Tibial artery (tissue), 4 donors: ENCODE measurements at regions not wholly inside any gene's neighbourhood (a gene's known extent, or its start where the extent isn't known, plus 50 kb on each side); places are given as distances from the start of the nearest gene placed in this dataset.
A peak's percentile ranks its signal among the peaks of the same experiment; 100 is the strongest.
"Not testable (repeated sequence)": the region's sequence is repeated elsewhere in the genome, so short reads cannot be mapped to it uniquely, and the experiment has no call there.

ENCODE experiments used
- DNase-seq, 2 donors: peaks; one replicate each; pipeline ENCODE4 v3.0.0-alpha.2; 2019
- H3K27ac ChIP-seq, 2 donors: fragments of 200-600 bp; sonication (generic) in 1 of 2; 1 replicate in 1 of 2; 2 replicates in 1 of 2; pipeline ENCODE4 v1.5.1; 2018 to 2019; ENCODE audit warnings: mild to moderate bottlenecking in 1 of 2
- H3K27me3 ChIP-seq, 2 donors: fragments of 200-600 bp; sonication (generic) in 1 of 2; one replicate each; pipeline versions ENCODE4 v1.5.1 to v1.6.0; 2016 to 2019
- H3K36me3 ChIP-seq, 3 donors: fragments of 200-600 bp; sonication (generic) in 2 of 3; one replicate each; pipeline ENCODE4 v1.5.1; 2016 to 2019; ENCODE audit warnings: mild to moderate bottlenecking in 2 of 3
- H3K4me1 ChIP-seq, 4 donors: fragments of 200-600 bp; sonication (generic) in 2 of 4; 1 replicate in 3 of 4; 2 replicates in 1 of 4; pipeline ENCODE4 v1.5.1; 2016 to 2019
- H3K4me3 ChIP-seq, 2 donors: fragments of 200-600 bp; sonication (generic) in 1 of 2; 1 replicate in 1 of 2; 2 replicates in 1 of 2; pipeline ENCODE4 v1.5.1; 2018 to 2019; ENCODE audit warnings: mild to moderate bottlenecking in 2 of 2
- H3K9me3 ChIP-seq, 3 donors: fragments of 200-600 bp; sonication (generic) in 1 of 3; one replicate each; pipeline ENCODE4 v1.5.1; 2016 to 2019
- intact Hi-C: fragments of 100-400 bp; cut with DNase I; formaldehyde crosslinking; loops from one replicate; pipeline ENCODE4 v1.15.0; 2023; ENCODE audit warnings: low total_unique reads
- TF ChIP-seq, protein P1 (sequence below), 2 experiments: fragments of 200-600 bp in 1 of 2; fragments of 450-650 bp in 1 of 2; IDR thresholded peaks; one replicate each; pipeline ENCODE4 v1.5.1; 2017 to 2019; ENCODE audit warnings: antibody characterized with exemption in 2 of 2, mild to moderate bottlenecking in 1 of 2, moderate library complexity in 1 of 2

DNA sequence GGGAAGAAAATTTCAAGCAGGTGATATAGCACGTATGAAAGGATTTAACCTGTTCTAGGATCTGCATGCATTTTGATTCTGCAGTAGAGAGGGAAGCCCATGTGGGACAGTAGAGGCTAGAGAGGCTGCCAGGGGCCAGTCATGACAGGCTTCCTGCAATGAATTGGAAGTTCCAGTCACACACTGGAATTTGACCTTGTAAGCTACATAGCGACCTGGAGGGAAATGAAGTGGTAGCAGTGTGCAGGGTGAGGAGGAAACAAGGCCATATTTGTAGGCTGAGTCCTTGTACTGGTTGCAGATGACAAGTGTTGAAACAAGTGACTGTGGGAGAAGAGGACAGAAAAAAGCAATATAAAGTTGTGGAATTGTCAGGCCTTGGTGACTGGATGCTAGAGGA, 58.6 kb upstream of the OLIG3 start:
- H3K4me3 ChIP-seq: no peak overlapping the region
- H3K27me3 ChIP-seq: no peaks in the 10 kb centered on the region
- intact Hi-C loops: no loop called here
- no peak overlapping the region for H3K27ac ChIP-seq
- no peaks in the 10 kb centered on the region for H3K9me3 ChIP-seq
- TF ChIP-seq, protein P1, sequence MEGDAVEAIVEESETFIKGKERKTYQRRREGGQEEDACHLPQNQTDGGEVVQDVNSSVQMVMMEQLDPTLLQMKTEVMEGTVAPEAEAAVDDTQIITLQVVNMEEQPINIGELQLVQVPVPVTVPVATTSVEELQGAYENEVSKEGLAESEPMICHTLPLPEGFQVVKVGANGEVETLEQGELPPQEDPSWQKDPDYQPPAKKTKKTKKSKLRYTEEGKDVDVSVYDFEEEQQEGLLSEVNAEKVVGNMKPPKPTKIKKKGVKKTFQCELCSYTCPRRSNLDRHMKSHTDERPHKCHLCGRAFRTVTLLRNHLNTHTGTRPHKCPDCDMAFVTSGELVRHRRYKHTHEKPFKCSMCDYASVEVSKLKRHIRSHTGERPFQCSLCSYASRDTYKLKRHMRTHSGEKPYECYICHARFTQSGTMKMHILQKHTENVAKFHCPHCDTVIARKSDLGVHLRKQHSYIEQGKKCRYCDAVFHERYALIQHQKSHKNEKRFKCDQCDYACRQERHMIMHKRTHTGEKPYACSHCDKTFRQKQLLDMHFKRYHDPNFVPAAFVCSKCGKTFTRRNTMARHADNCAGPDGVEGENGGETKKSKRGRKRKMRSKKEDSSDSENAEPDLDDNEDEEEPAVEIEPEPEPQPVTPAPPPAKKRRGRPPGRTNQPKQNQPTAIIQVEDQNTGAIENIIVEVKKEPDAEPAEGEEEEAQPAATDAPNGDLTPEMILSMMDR (IDR thresholded peaks at IDR 0.05): no peak
- H3K4me1 ChIP-seq: no peaks in the 10 kb centered on the region
- no peaks in the 10 kb centered on the region for H3K36me3 ChIP-seq
- no peak for DNase-seq

DNA sequence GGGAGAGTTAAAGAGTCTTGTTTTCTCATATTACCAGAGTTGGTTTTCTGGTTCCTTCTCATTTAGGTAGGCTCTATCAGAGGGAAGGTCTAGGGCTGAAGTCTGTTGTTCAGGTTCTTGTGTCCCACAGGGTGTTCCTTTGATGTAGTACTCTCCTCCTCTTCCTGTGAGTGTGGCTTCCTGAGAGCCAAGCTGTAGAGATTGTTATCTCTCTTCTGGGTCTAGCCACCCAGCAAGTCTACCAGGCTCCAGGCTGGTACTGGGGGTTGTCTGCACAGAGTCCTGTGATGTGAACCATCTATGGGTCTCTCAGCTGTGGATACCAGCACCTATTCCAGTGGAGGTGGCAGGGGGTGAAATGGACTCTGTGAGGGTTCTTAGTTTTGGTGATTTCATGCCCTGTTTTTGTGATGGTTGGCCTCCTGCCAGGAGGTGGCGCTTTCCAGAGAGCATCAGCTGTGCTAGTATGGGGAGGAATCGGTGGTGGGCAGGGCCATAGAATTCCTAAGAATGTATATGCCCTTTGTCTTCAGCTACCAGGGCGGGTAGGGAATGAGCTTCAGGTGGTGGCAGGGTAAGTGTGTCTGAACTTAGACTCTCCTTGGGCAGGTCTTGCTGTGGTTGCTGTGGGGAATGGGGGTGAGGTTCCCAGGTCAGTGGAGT, 65.5 kb upstream of the OLIG3 start:
- H3K36me3 ChIP-seq, H3K27ac ChIP-seq, H3K4me1 ChIP-seq, DNase-seq, H3K4me3 ChIP-seq, intact Hi-C loops, H3K9me3 ChIP-seq: not testable (repeated sequence)
- H3K27me3 ChIP-seq: peaks cover 0 to 11% of the 10 kb centered on the region in 2 donors

DNA sequence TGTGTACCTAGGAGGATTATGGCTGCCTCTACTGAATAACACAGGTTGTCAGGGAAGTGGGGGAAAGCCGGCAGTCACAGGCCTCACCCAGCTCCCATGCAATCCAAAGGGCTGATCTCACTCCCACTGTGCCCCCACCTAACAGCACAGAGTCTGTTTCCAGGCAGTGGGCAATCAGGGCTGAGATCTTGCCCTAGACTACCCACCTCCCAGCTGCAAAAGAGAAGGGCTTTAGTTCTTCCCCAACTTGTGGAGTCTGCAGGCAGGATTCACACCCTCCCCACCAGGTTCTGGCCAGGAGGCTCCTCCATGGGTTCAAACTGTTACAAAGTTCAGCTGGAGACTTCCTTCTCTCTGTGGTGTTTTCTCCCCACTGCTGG, 66.0 kb upstream of the OLIG3 start:
- Histone ChIP-seq H3K4me1 (no peaks in the 10 kb centered on the region), H3K27ac (no peak overlapping the region), H3K4me3 (no peak overlapping the region), H3K36me3 (no peaks in the 10 kb centered on the region), H3K9me3 (no peaks in the 10 kb centered on the region), H3K27me3 (peaks cover 0 to 11% of the 10 kb centered on the region in 2 donors)
- intact Hi-C loops: no loop called here
- no peak for DNase-seq
- TF ChIP-seq, protein P1 (IDR thresholded peaks at IDR 0.05): no peak

DNA sequence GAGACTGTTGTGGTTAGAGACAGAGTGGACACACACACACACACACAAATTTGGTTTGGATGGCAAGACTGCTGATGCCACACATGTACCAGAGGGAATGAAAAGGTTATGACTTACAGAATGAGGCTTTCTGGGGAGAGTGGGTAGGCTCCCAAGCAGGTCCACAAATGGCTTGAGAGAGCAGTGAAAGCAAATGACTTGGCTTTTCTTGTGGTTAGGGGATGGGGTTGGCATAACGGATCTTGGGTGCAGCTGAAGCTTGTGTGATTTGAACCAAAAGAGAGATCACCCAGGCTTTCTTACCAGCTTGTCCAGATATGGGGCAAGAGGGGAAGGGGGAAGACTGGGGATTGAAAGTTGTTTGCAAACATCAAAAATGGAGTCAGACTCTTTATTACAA, 73.9 kb upstream of the OLIG3 start:
- Histone ChIP-seq H3K9me3 (no peaks in the 10 kb centered on the region), H3K36me3 (no peaks in the 10 kb centered on the region), H3K4me3 (no peak overlapping the region), H3K27me3 (no peaks in the 10 kb centered on the region), H3K4me1 (no peaks in the 10 kb centered on the region), H3K27ac (no peak overlapping the region)
- TF ChIP-seq, protein P1 (IDR thresholded peaks at IDR 0.05): no peak
- no peak for DNase-seq
- intact Hi-C loops: no loop called here

DNA sequence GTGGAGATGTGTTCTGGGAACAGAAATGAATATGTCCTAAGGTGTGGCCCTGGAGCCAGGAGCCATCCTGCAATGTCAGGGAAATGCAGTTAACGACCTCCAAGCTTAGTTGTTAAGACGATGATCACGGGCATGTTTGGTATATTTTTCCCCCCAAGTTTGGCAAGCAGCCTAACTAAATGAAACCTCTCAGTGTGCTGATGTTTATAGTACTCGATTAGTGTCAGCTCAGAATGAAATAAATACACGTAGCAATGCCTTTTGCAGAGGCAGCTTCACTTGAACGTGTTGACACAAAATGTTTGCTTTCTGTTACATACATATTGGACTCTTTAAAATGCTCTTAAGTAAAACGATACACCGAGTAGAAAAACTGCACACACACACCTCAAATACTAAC, 76.2 kb upstream of the OLIG3 start:
- DNase-seq: no peak
- intact Hi-C loops: no loop called here
- no peaks in the 10 kb centered on the region for H3K36me3 ChIP-seq
- H3K9me3 ChIP-seq: no peaks in the 10 kb centered on the region
- H3K27me3 ChIP-seq: no peaks in the 10 kb centered on the region
- H3K27ac ChIP-seq: no peak overlapping the region
- TF ChIP-seq, protein P1 (IDR thresholded peaks at IDR 0.05): no peak
- H3K4me3 ChIP-seq: no peak overlapping the region
- H3K4me1 ChIP-seq: no peaks in the 10 kb centered on the region

DNA sequence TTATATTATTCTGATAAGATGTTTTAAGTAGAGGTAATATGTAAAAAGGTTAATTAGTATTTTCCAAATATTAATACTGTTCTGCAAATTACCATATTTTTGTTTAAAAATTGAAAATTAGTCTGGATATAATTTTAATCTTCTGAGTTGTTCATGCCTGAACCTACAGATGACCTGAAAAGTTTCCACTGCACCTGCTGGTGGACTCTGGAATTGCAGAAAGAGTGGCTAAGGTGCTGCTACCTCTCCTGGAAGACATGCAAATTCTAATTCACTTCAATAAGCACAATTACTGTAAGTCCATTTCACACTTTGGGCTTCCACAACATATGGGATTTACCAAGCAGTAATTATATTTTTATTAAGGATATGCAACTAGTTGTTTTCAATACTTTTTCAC, 77.7 kb upstream of the OLIG3 start:
- TF ChIP-seq, protein P1 (IDR thresholded peaks at IDR 0.05): peak in 1 of 2 experiments; percentile 34
- no peaks in the 10 kb centered on the region for H3K4me1 ChIP-seq
- H3K4me3 ChIP-seq: no peak overlapping the region
- no peak for DNase-seq
- H3K36me3 ChIP-seq: no peaks in the 10 kb centered on the region
- no peaks in the 10 kb centered on the region for H3K27me3 ChIP-seq
- H3K27ac ChIP-seq: no peak overlapping the region
- intact Hi-C loops: no loop called here
- no peaks in the 10 kb centered on the region for H3K9me3 ChIP-seq
